ENCODE measurements at regions not wholly inside any gene's neighbourhood (a gene's known extent, or its start where the extent isn't known, plus 50 kb on each side); places are given as distances from the start of the nearest gene placed in this dataset.

DNA sequence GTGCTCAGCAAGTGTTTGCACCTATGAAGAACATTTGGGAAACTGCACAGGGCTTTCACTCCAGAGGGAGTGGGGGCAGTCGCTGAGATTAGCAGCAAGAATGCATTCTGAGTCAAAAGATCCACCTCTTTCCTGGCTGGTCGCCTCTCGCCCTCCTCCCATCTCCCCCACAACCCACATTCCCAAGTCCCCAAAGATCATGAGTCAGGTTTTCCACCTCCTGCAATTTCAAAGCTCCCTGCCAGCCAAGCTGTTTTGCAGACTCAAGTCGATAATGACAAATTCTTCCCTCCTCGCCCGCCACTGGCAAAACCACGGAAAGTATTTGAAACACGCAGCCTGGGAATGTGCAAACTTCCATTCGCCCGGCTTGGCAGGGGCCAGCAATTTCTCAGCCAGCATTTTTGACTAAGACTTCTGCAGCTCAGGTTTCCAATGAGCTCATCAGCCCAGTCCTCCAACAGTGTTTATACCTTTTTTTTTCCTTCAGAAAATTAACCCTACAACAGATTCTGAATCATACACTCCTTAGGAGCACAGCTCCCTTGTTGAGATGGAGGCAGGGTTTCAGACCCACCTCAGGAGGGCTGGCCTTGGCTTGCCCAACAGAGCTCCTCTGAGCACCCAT is 181.4 kb downstream of the SMAD6 start:
- no TSS peak for BruUV-seq (replicated peaks)
- peak; percentile 86 for ATAC-seq
- Histone ChIP-seq H3K4me3 (replicated peaks in 1 of 2; ENCODE audit: low read depth in 1 of 2, low read length in 2 of 2) (peak overlapping the region; percentile 6; a peak in 2 of 4 replicates), H3K27ac (ENCODE audit: low read depth, low read length) (peak overlapping the region; percentile 79), H3K27me3 (ENCODE audit: insufficient read depth, low read length) (no peaks in the 10 kb centered on the region), H4K20me1 (ENCODE audit: insufficient read depth) (no peaks in the 10 kb centered on the region), H3K4me2 (ENCODE audit: low read length) (peak overlapping the region; percentile 68), H3K36me3 (ENCODE audit: control insufficient read depth in 1 of 2, insufficient read depth in 2 of 2, low read length in 2 of 2) (no peaks in the 10 kb centered on the region), H3K79me2 (ENCODE audit: insufficient read depth, low read length) (no peaks in the 10 kb centered on the region), H3K4me1 (ENCODE audit: control insufficient read depth in 1 of 2, insufficient read depth in 2 of 2, low read length in 2 of 2) (peaks cover 32 to 69% of the 10 kb centered on the region in 2 experiments), H3K9me2 (ENCODE audit: insufficient read depth) (no peaks in the 10 kb centered on the region), H2AFZ (ENCODE audit: low read depth, low read length, poor library complexity, severe bottlenecking) (no peak overlapping the region), H3K9me3 (ENCODE audit: control insufficient read depth in 1 of 2, insufficient read depth in 1 of 2, low read depth in 1 of 2, low read length in 2 of 2) (no peaks in the 10 kb centered on the region), H3K9ac (ENCODE audit: low read length) (peak overlapping the region; percentile 56)
- ChIA-PET RAD21 (ENCODE audit: low non-redundant PET in 1 of 2, low total read pairs in 2 of 2, uncharacterized antibody in 2 of 2, unreplicated experiment in 2 of 2) (no interaction called here), POLR2A (no interaction called here), CTCF (interaction anchor here (1.1 kb wide), 1 partner anchor 16 kb away, joined by 3 read pairs; no protein-coding TSS in a partner anchor)
- peak; percentile 98 for DNase-seq (ENCODE audit: low read depth, low spot score)
- intact Hi-C loops (cut with micrococcal nuclease): no loop called here
- TF ChIP-seq EGR1 (IDR thresholded peaks at IDR 0.05; ENCODE audit: low read depth): peak; percentile 81
- peak; percentile 77; the same call in 1 of the 2 replicates for TF ChIP-seq SRF (IDR thresholded peaks at IDR 0.05; ENCODE audit: low read depth)
- peak; percentile 85 for TF ChIP-seq ATF3 (IDR thresholded peaks at IDR 0.05)
- no peak for TF ChIP-seq EZH2phosphoT487 (IDR thresholded peaks at IDR 0.05; ENCODE audit: borderline replicate concordance)
- peak; percentile 75 for TF ChIP-seq ZBTB33 (IDR thresholded peaks at IDR 0.05; ENCODE audit: extremely low read depth, insufficient replicate concordance, low read length)
- no peak for TF ChIP-seq ZNF274 (IDR thresholded peaks at IDR 0.05; ENCODE audit: low read depth, low read length)
- TF ChIP-seq, protein P1, sequence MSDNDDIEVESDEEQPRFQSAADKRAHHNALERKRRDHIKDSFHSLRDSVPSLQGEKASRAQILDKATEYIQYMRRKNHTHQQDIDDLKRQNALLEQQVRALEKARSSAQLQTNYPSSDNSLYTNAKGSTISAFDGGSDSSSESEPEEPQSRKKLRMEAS (IDR thresholded peaks at IDR 0.05): peak; percentile 80
- peak; percentile 25 for TF ChIP-seq YY1 (IDR thresholded peaks at IDR 0.05; ENCODE audit: extremely low read depth, insufficient replicate concordance, low read depth, low read length)
- TF ChIP-seq JUND (IDR thresholded peaks at IDR 0.05): peak; percentile 98
- peak; percentile 98 for TF ChIP-seq SIN3A (IDR thresholded peaks at IDR 0.05; ENCODE audit: low read depth)
- peak; percentile 91 for TF ChIP-seq TCF7L2 (IDR thresholded peaks at IDR 0.05; ENCODE audit: borderline replicate concordance, extremely low read depth, insufficient read depth, insufficient read length)
- no peak for TF ChIP-seq EZH2 (IDR thresholded peaks at IDR 0.05)
- TF ChIP-seq ZFX (IDR thresholded peaks at IDR 0.05): no peak
- peak; percentile 89 for TF ChIP-seq CEBPB (IDR thresholded peaks at IDR 0.05; ENCODE audit: low read depth)
- peak; percentile 50 for TF ChIP-seq RAD21 (IDR thresholded peaks at IDR 0.05; ENCODE audit: low read depth)
- TF ChIP-seq CBX3 (IDR thresholded peaks at IDR 0.05; ENCODE audit: low read depth): peak; percentile 98
- peak; percentile 97 for TF ChIP-seq SP1 (IDR thresholded peaks at IDR 0.05; ENCODE audit: low read depth)
- peak; percentile 97 for TF ChIP-seq FOSL1 (IDR thresholded peaks at IDR 0.05; ENCODE audit: low read depth)
- TF ChIP-seq POLR2A (IDR thresholded peaks at IDR 0.05; ENCODE audit: borderline replicate concordance, extremely low read depth, insufficient read depth, insufficient read length): no peak
- no peak for TF ChIP-seq REST (IDR thresholded peaks at IDR 0.05; ENCODE audit: low read depth)
- TF ChIP-seq ELF1 (IDR thresholded peaks at IDR 0.05; ENCODE audit: borderline replicate concordance, low read depth): no peak
- TF ChIP-seq POLR2AphosphoS5 (IDR thresholded peaks at IDR 0.05; ENCODE audit: low read depth, low read length): peak; percentile 73; the same call in 1 of the 2 replicates
